Activated T-cell treated with anti-CD3 and anti-CD28 coated beads for 1 hour (primary cell): ENCODE measurements at regions not wholly inside any gene's neighbourhood (a gene's known extent, or its start where the extent isn't known, plus 50 kb on each side); places are given as distances from the start of the nearest gene placed in this dataset.
"Not testable (repeated sequence)": the region's sequence is repeated elsewhere in the genome, so short reads cannot be mapped to it uniquely, and the experiment has no call there.

ENCODE experiments used
- DNase-seq: peaks from one replicate; pipeline ENCODE4 v3.0.0-alpha.2; 2020; ENCODE audit warnings: low read depth

DNA sequence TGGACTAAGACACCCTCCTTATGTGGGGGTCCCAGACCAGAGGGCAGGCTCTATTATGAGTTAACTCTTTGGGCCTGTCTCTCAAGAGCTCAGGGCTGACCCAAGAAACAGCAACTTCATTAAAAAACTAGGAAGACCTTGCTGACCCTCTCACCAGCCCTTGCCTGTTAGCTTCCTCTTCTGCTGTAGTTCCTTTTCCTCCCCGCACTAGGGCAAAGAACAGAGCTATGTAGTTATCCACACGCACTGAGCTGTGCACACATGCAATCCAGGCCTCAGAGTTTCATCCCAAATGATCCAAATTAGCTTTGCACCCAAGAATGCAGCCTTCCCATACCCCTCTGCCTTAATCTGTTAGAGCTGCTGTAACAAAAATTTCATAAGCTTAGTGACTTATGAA, 539.6 kb upstream of the CADM1 start:
- no peak for DNase-seq

DNA sequence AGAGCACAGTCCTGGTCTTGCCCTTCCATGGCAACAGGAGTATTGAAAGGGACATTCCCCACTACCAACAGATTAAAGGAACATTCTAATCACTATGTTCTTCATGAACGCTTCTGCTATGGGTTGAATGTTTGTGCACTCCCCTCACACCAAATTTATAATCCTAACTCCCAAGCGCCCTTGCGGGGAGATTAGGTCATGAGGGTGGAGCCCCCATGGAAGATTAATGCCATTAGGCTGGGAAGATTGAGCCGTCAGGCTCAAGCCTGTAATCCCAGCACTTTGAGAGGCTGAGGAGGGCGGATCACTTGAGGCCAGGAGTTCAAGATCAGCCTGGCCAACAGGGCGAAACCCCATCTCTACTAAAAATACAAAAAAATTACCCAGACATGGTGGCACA, 538.8 kb upstream of the CADM1 start:
- DNase-seq, result not testable (repeated sequence)

DNA sequence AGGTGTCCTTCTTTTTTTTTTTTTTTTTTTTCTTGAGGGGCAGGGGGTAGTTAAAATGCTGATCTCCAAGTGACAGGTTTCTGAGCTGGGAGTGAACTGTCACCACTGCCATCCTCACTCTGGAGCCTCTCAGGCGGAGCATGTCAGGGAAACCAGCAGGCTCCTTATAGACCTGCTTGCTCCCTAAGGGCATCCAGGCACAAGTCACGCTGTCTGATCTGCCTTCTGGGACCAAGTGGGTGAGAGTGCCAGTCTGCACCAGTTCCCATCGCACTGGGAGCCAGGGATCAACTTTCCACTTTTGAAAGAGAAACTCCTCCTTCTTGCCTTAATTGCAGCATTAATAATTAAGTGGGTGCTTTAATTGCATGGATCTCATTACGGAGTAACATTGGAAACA, 537.9 kb upstream of the CADM1 start:
- DNase-seq, result no peak

DNA sequence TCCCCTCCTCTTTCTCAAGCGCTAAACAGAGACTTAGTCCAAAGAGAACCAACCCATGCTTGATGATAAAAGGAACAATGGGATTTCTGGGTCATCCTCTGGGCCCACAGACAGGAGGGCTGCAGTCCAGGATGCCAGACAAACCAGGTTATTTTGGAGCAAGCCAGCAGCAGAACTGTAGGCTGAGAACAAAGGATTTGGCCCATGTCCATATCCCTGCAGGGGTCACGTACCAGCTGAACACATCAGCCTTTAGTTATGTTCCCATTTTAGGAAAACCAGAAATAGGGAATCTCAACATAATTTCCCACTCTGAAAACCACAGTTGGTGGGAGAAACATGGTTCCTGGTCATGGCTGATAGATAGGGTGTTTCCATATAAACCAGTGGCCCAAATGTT, 533.6 kb upstream of the CADM1 start:
- DNase-seq, result no peak

DNA sequence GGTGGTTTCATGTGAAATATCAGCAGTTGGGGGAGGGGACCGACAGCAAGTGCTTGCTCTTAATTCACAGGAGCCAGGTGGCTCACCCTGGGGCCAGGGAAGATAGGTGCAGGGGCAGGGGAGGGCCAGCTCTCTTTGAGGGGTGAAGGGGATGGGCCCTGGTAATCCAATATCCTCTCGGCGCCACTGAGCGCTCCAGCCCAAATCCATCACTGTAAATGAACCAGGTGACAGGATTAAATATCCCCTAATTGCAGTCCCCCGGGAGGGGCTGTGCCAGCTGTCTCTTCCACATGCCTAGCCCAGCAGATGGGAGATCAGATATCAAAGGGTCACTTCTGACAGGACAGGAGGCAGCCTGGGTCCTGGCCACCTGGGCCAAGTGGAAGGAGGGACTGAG, 531.8 kb upstream of the CADM1 start:
- DNase-seq, result no peak

DNA sequence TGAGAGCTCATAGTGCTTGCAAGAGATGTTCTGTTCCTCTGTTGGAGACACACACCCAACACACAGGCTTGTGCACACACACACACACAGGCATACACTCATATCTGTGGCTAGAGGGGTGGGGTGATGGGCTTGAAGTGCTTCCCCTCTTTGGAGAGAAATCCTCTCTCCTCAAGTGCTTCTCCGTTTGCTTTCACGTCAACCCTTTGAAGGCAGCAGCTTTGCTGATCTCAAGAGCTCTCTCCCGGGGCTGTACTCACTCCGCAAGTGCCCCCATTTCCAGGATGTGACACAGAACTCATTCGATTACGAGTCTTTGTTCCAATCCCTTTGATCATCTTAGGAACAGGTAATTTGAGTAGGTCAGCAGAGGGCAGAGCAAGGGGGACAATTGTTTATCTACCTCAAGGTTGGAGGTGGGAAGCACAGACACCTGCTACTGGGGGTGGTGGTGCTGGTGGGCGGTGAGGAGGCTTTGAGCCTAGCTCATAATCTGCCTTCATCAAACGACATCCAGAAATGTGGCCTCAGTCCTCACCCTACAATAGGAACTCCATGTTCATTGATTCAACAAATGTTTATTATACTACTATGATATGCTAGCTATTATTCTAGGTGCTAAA, 529.8 kb upstream of the CADM1 start:
- DNase-seq, result no peak

DNA sequence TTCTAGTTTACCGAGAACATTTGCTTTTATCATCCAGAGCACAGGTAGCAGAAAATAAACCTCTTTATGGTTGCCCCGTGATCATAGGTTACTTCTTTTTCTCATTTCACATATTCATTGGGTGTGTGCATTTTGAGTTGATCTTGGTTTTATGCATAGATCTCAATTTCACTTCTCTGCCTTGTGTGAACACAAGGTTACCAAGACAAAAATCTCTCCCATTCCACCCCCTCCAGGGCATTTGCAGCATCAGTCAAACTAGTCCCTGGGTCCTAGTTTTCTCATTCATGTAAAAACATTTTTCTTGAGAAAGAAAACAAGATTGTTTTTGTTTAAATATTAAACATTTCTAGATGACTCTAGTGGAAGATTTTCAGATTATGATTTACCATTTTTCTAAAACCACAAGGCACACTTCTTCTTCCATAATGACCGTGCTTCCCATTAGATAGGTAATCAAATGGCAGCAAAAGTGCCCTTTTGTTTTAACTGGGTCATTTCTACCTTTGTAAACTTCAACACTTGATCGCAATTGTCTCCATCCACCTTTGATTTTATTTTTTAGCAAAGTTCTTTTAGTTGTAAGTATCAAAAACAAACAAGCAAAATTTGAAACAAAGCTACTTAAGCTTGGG, 526.6 kb upstream of the CADM1 start:
- no peak for DNase-seq

DNA sequence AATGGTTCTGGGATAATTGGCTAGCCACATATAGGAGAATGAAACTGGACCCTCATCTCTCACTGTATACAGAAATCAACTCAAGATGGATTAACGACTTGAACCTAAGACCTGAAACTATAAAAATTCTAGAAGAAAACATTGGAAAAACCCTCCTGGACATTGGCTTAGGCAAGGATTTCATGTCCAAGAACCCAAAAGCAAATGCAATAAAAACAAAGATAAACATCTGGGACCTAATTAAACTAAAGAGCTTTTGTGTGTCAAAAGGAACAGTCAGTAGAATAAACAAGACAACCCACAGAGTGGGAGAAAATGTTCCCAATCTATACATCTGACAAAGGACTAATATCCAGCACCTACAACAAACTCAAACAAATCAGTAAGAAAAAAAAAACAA, 524.3 kb upstream of the CADM1 start:
- DNase-seq, result not testable (repeated sequence)

DNA sequence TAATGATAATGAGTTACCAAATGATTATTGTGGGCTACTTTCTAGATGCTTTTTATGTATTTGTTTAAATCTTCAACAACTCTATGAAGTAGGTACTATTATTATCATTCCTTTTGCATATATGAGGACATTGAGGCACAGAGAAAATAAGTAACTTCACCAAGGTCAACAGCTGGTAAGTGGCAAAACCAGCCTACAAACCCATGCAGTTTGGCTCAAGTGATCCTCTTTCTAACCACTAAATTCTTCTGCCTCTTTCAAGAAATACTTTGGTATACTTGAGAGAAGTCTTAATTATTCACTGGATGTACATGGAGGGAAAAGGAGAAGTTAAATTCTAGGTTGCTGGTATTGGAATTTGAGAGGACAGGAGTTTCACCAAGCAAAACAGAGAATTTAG, 495.2 kb upstream of the CADM1 start:
- DNase-seq, result no peak

DNA sequence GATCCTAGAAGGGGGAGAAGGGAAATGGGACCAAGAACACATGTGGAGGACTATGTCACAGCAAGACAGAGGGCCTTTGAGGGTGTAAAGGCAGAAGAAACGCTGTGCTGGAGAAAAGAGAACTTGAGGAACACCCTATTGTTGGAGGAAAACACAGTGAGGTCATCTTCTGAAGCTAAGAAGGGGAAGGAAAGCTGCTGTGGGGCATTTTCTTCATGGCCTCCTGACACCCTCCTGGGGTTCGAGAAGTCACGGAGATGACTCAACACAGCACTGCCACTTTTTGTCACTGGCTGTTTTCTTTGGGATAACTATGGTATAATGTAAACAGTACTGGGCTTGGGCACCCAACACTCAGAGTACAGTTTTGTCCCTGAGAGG, 492.6 kb upstream of the CADM1 start:
- DNase-seq, result no peak

DNA sequence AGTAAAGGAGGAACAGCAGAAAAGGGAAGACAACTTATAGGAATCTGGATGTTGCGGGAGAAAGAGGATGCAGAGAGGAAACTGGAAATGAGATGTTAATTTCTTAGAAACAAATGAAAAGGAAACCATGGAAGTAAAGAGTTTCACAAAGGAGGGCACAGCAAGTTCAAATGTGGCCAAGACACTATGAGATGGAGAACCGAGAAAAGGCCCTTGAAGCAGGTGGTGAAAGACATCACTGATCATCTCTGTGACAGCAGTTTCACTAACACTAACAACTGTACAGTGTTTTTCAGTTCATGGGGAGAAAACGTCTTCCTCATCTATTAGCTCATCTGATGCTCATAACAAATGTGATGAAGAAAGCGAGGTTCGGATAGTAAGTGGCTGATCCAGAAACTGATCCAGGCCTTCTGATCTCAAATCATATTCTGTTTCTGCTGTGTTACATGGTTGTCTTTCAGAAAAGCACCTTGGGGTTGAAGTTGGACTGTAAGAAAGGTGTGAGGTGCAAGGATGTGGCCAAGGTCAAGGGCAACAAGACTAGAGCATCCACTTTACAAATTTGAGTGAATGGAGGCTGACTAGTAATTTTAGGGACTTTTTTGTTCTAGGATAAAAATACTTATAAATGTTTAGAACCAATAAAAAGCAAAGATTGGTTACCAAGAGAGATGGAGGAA, 492.1 kb upstream of the CADM1 start:
- DNase-seq, result no peak

DNA sequence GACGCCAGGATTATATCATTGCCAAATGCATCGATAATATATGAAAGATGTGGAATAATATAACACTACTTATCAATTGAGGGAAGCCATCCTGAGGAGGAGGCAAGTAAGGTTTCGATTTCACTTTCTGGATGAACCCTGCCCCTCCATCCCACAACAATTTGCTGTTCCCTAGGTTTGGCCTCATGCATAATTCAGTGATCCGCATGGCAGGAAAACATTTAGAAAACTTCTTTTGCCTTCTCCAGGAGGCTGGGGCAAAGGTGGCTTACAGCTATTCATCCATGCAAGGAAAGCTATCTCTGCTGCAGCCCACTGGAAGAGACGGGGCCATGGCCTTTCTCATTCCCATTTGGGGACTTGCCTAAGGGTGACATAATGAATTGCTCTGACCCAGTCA, 489.4 kb upstream of the CADM1 start:
- DNase-seq, result no peak

DNA sequence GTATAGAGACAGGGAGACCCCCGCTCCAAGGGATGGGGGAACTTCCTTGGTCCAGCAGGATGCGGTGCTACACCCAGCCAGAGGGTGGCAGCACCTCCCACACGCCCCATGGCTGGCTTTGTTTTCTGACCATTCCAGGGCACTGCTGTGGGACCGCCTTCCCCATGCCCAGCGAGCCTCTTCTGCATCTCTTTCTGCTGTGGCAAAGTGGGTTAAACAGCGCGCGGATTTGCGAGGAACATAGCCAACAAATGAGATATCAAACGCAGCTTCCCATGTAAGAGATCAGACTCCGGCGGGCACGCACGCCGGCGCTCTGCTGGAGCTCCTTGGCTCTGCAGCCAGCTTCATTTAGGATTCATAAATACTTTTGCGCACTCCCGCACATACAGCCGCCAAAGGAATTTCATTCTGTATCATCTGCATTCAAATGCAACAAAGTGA, 485.8 kb upstream of the CADM1 start:
- no peak for DNase-seq

DNA sequence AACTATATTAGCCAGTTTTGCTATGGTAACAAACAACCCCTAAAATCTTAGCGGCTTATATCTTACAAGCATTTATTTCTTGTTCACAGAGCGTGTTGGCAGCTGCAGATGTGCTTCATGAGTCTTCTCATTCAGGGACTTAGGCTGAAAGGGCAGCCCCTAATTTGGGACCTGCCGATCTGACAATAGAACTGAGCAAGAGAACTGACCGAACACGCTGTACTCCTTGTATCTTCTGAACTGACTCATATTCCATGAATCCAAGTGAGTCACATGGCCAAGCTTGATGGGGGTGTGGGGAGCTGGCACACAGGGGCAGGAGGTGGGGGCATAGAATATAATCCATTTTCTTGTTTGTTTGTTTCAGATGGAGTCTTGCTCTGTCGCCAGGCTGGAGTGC, 481.7 kb upstream of the CADM1 start:
- no peak for DNase-seq

DNA sequence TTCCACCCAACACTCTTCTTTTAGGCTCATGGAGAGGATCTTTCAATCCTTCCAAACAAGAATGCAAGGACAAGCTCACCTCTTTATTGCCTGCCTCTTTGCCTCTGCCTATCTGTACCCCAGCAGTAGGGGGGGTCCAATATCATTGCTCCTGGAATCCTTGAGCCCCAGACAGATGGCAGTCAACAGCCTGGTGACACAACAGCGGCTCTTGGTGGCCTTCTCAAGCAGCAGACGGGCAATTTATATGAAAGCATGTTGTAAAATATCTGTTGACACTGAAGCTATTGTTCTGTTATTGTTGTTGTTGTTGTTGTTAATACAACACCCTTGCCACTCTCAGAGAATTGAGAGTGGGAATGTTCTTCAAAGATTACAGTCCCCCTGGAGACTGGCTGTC, 480.0 kb upstream of the CADM1 start:
- DNase-seq, result no peak

DNA sequence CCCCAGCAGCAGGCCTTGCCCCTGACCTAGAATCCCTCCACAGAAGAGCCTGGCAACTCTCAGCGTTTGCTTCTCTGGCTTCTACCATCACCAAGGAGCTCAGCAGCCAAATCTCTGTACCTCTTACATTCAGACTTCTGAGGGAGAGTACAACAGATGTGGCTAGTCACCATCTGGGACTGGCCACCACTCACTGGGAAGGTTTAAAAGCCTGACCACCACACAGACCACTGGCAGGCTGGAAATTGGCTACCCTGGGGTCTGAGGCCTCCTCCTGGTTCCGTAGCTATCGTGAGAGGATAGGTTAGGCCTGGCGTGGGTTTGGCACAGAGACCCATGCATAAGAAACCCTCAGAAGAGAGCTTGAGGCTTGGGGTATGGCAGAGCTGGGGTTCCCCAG, 478.5 kb upstream of the CADM1 start:
- DNase-seq, result no peak

DNA sequence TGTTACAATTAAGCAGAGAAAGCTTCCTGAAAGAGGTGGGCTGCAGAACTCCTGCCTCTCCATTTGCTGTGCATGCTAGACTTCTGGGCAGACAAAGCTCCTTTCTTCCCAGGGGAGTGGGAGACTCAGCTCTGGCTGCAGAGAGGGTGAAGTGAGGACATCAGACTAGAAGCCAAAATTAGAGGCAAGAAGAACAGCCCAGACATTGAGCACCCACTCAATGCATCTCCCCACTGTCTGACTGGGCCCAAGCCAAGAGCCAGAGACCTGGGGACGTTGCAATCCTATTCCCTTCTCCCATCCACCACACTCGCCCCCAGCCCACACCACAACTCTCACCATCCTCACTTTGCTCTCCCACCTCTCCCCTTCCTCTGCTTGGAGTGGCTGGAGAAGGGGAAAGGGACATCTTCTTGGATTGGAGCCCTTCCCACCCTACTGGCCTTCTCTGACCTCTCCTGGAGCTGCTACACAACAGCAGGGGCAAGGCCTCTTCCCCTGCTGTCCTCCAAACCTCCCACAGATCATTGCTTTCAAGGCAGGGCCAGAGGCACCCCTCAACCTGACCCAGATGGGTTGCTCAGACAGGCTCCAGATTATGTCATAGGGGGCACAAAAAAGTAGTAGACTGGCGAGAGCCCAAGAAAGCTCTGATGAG, 477.7 kb upstream of the CADM1 start:
- no peak for DNase-seq

DNA sequence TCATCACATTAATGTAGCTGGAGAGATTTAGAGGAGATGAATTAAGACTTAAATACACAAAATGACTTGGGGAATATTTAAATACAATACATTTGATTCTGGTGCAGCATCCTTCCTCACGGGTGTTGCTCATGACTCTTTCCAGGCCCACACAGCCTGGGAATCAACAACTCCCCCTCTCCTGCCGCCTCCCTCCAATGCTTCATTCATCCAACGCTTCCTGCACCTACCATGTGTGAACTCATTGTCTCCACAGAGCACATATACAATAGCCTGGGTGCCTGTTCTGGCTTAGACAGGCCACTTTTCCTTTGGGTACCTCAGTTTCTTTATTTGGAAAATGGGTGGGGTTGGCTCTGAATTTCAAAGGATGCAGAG, 476.9 kb upstream of the CADM1 start:
- DNase-seq, result no peak

DNA sequence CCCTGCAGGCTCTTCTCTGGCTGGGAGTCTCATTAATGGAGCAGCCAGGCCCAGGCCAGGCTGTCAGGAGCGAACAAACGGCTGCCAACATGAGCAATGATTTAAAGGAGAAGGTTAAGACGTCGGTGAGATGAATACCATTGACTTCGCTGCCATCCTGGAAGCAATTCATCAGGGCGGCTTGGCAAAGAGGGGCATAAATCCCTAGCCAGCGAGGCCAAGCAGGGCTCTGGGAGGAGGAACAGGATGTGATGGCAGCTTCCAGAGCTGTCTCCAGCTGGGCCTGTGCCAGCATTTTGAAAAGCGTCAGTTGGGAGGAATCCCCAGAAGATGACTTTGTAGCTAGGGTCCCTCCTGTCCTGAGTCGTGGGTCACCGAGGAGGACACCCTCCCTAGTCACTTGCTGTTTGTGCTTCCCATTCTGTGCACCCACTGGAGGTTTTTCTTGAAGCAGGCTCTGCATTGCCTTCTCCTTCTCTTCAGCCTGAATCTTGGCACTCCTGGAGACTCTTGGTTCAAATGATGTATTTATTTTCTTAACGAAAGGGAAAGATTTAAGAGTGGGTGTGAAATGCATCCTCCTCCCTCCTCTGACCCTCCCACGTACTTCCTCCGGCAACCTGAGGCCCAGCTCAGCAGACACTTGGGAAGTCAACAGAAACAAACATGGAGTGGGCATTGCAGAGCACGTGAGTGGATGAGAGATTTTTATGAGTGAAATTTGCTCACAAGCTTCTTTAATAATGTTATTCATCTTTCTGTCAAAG, 476.3 kb upstream of the CADM1 start:
- no peak for DNase-seq

DNA sequence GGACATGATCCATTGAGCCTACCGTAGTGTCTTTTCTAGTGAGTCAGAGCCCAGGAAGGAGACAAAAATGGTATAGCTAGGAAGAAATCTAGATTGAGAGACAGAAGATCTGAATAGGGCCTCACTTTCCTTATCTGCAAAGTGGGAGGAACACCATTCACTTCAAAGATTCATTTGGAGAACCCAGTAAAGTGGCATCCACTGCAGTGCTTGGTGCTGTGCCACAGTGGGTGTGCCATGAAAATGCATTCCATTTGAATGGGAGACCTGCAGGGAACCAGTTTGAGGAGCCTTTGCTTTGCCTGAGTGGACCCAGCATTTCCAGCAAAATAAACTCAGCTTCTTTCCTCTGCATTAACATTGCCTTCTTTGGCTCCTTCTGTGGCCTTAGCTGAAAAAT, 470.5 kb upstream of the CADM1 start:
- no peak for DNase-seq

DNA sequence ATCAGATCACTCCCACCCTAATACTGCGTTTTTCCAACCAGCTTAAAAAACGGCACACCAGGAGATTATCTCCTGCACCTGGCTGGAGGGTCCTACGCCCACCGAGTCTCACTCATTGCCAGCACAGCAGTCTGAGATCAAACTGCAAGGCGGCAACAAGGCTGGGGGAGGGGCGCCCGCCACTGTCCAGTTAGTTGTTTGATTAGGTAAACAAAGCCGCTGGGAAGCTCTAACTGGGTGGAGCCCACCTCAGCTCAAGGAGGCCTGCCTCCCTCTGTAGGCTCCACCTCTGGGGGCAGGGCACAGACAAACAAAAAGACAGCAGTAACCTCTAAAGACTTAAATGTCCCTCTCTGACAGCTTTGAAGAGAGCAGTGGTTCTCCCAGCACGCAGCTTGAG, 463.0 kb upstream of the CADM1 start:
- not testable (repeated sequence) for DNase-seq

DNA sequence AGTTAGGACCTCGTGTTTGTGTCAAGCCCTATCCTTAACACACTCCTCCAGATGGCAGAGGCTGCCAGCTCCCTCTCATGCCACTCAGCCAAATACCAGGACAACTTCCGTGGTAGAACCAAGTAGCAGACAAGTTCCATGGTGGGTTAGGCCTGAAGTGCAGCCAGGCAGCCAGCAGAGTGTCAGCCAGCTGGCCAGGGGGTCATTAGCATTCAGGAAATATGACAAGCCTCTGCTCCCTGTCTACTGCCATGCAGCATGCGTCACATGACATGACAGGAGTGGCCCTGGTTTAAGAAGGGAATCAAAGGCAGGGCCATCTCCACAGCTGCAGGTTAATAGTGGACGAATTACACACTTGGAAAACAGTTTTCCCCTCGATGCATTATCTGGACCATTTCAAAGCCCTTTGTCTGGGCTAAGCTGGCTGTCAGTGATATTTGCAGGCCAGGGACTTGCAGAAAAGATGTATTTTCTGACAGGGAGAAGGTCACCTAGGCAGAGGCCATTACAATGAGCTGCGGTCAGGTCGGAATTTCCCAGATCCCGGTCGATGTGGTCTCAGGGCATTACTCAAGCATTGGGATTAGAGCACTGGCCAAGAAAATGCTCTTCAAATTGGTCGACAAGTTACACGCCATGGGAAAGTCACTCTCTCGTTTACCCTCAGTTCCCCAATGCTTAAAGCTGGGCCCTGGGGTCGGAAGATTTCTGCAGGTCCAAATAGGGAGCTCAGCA, 461.7 kb upstream of the CADM1 start:
- DNase-seq, result no peak
